C4-2B (cell line): ENCODE measurements at regions not wholly inside any gene's neighbourhood (a gene's known extent, or its start where the extent isn't known, plus 50 kb on each side); places are given as distances from the start of the nearest gene placed in this dataset.

ENCODE experiments used
- H3K27ac ChIP-seq: fragments of 450-650 bp; 2 replicates; pipeline ENCODE4 v1.5.1; 2017
- CTCF ChIP-seq: fragments of 450-650 bp; conservative IDR thresholded peaks from 2 replicates; pipeline ENCODE4 v1.5.1; 2017; ENCODE audit warnings: mild to moderate bottlenecking
- ZFX ChIP-seq: fragments of 450-650 bp; IDR thresholded peaks from 2 replicates; pipeline ENCODE4 v1.6.1; 2017

- TF ChIP-seq CTCF (peak; percentile 99), ZFX (no peak)
- peak overlapping the region; percentile 45 for H3K27ac ChIP-seq
Observed at GRCh38 chr15:38817427-38818156, 253.0 kb upstream of the RASGRP1 start.

- TF ChIP-seq ZFX (no peak), CTCF (0 out of 2 replicates have a peak, but pooled peaks have one; percentile 46)
- peak overlapping the region; percentile 45 for H3K27ac ChIP-seq
Observed at GRCh38 chr15:38818157-38818790, 253.7 kb upstream of the RASGRP1 start.

- peak overlapping the region; percentile 45; the same call in 1 of the 2 replicates for H3K27ac ChIP-seq
- TF ChIP-seq CTCF = no peak
- no peak for TF ChIP-seq ZFX
Observed at GRCh38 chr15:38819387-38819950, 254.9 kb upstream of the RASGRP1 start.

GRCh38 chr15:38823263-38823662 is 258.6 kb upstream of the RASGRP1 start:
- H3K27ac ChIP-seq = no peak overlapping the region
- TF ChIP-seq ZFX = no peak
- TF ChIP-seq CTCF = no peak

- TF ChIP-seq CTCF (no peak), ZFX (no peak)
- no peak overlapping the region for H3K27ac ChIP-seq
Observed at GRCh38 chr15:38824719-38825118, 260.1 kb upstream of the RASGRP1 start.

GRCh38 chr15:38826880-38827279 is 262.3 kb upstream of the RASGRP1 start:
- no peak for TF ChIP-seq ZFX
- TF ChIP-seq CTCF = no peak
- H3K27ac ChIP-seq = no peak overlapping the region

- TF ChIP-seq CTCF = no peak
- no peak for TF ChIP-seq ZFX
- no peak overlapping the region for H3K27ac ChIP-seq
Observed at GRCh38 chr15:38828031-38828532, 263.5 kb upstream of the RASGRP1 start.
